Stimulated activated CD4-positive, alpha-beta T cell treated with anti-CD3 and anti-CD28 coated beads, Interleukin-1b, Interleukin-23, amount 100 ng/mL, for 4 hours (primary cell): ENCODE measurements at regions not wholly inside any gene's neighbourhood (a gene's known extent, or its start where the extent isn't known, plus 50 kb on each side); places are given as distances from the start of the nearest gene placed in this dataset.

Experiments
- DNase-seq, 2 donors: peaks; one replicate each; pipeline ENCODE4 v3.0.0-alpha.2; 2020; ENCODE audit warnings: low read depth in 2 of 2

DNA sequence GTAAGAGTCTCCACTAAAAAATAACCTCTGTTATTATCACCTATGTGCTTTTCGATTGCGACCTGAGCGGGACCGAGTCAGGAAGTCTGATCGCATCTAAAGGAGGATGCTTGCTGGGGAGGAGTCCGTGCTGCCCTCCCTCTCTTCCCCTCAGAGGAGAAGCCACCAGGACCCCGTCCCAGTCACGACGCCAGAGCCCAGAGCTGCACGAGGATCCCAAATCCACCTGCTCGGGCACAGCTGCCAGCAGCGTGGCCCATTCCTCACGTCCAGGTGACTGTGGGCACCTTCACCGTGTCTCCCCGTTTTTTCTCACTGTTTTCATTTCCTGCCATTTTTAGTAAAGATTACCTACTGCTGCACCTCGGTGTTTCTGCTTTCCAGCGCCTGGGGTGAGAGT, 390.3 kb downstream of the BRD1 start:
- DNase-seq = no peak

DNA sequence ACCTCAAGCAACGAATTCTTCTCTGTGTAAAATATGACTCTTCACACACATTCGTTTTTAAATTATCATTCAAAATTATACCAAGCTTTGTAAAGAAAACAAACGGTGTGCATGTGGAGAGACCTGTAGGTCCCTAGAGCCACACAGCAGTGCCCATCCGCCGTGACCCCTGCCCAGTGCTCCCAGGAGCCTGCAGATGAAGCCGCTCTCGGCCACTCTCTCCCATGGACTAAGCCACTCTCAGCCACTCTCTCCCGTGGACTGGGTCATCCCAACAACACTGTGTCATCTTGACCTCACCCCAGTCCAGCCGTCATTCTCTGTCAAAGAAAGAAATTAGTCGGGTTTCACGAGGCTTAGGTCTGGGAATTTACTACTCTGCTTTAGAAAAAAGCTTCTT, 391.6 kb downstream of the BRD1 start:
- no peak for DNase-seq

DNA sequence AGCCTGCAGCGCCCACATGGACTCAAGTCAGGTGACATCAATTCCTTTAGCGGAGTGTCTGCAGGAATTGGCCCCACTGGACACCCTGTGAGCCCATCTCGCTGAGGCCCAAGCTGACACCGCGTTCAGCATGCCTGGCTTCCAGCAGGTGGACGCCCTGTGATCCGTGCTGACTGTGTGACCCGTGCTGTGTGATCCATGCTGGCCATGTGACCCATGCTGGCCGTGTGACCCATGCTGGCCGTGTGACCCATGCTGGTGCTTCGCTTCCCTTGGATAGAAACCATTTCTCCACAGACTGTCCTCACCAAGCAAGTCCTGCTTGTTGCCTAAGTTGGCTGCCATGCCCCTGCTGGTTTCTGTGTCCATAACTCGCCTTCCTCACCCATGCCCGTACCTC, 392.1 kb downstream of the BRD1 start:
- no peak for DNase-seq

DNA sequence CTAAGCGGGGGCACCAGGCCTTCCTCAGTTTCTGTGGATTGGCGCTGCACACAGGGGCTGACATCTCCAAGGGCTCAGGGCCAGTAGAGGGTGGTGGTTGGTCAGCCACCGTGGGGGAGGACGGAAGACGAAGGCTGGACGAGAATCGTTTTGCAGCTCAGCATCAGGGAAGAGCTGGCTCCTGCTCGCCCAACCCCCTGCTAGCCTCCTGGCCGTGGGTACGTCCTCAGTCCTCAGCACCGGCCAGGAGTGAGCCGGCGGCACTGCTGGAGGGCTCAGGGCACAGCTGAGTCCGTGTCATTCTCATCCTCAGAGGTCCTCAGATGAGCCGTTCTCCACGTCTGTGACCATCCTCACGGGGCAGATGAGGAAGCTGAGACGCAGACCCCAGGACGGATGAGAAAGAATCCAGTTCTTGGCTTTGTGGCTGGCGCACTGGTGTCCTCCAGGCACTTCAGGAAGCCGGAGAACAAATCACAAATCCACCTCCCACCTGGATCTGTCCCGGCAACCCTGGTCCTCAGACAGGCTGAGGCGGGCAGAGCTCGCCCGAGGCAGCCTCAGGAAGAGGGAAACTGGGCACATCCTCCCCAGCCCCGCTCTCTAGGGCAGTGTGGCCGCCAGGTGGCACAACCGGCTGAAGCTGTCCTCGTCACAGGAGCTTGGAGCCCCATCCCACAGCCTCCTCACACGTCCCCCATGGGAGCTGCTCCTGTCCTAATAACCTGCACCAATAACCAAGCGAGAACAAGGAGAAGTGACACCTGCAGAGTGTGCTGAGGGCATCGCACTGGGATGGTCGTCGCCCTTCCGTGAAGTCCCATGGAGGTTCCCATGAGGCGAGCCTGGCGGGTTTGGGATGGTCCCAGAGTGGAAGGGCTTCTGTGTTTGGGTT, 393.7 kb downstream of the BRD1 start:
- no peak for DNase-seq

DNA sequence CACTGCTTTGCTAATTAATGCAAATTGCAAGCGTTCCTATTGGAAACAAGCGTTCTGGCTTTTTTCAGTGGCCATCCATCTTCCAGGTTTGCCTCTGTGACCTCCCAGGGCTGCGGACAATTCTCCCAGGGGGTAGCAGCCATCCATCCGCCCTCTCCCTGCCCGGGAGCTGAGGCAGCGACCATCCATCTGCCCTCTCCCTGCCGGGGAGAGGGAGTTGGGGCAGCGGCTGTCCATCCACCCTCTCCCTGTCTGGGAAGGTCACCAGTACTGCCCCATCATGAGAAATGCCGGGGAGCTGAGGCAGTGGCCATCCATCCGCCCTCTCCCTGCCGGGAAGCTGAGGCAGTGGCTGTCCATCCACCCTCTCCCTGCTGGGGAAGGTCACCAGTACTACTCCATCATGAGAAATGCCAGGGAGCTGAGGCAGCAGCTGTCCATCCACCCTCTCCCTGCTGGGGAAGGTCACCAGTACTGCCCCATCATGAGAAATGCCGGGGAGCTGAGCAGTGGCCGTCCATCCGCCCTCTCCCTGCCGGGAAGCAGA, 394.7 kb downstream of the BRD1 start:
- DNase-seq = no peak

DNA sequence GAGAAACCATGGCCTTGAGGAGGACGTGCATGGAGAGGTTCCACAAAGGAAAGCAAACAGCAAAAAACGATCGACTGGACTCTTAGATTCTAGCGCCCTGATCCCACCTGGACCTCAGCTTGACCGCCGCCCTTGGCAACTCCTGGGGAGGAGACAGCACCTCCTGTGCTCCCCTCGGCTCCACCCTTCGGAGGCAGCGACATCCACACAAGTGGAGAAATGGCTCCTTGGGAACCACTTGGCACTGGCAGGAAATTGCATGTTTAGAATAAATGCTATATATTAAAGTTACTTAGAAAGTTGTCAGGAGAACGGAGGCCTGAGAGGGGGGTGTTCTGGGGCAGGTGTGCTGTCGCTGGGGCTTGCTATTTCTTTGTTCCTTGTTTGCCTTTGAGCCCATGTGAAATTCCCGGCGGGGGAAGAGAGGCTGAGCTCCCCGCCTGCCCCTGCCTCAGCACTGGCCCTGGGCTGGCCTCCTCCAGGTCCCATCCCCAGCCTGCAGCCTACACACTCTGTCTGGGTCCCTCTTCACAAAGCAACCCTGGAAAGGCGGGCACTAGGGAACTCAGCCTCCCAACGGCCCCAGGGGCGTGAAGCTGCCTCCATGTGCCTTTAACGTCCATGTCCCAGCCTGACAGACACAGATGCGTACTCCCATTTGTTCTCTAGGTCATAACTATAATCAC, 395.3 kb downstream of the BRD1 start:
- DNase-seq = no peak

DNA sequence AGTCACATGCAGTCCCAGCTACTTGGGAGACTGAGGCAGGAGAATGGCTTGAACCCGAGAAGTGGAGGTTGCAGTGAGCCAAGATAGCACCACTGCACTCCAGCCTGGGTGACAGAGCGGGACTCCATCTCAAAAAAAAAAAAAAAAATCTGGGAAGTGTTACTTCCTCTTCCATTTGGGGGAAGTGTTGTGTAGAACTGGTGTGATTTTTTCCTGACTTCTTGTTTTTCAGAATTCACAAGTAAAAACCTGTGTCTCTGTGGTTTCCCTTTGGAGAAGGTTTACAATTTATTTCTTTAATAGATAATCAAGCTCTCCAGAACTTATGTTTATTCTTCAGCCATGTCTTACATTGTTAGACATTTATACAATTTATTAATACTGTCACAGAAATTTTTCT, 396.1 kb downstream of the BRD1 start:
- no peak for DNase-seq

DNA sequence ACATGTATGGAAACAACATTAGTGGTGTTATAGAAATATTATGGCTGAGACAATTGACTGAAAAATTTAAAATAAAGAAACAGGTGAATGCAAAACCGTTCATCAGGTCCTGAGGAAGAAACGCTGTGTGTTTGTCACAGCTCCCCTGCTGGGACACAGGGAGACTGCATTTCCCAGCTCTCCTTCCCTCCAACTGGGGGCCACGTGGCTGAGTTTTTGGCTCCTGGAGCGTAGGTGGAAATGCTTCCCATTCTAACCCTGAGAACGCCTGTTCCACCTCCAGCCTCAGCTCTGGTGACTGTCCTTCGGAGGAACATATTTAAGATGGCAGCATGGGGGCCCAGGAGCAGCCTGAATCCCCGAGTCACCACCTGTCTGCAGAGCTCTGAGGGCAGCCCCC, 398.6 kb downstream of the BRD1 start:
- no peak for DNase-seq

DNA sequence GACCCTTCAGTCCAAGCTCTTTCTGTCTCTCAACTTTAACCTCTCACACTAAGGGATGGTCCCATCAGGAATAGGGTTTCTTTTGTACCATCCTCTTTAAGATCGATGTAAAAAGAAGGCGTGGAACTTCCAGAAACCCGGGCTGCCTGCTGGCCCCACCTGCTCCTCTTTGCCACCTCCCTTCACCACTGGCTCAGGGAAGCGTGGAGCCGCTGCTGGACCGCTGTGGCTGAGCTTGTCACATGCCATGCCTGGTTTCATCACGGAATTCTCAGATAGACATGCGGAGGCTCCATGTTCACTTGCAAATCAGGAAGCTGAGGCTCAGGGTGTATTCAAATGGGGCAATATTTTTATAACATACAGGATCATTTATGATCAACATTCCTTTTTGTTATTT, 399.7 kb downstream of the BRD1 start:
- no peak for DNase-seq

DNA sequence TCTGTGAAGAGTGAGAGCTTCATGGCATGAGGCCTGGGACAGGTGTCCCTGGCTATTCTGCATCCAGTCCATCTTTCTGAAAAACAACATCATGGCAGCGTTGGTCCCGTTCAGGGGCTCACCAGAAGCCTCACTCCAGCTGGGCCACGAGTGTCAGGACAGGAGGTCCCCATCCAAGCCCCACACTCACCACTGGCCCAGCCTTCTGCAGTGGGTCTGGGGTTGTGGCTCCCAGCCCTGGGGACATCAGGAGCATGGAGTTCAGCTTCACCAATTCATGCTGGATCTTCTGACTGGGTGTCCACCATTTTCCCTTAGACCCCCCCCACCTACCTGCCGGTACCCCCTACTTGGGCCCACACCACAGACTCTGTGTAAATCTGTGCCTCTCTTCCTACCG, 400.3 kb downstream of the BRD1 start:
- no peak for DNase-seq

DNA sequence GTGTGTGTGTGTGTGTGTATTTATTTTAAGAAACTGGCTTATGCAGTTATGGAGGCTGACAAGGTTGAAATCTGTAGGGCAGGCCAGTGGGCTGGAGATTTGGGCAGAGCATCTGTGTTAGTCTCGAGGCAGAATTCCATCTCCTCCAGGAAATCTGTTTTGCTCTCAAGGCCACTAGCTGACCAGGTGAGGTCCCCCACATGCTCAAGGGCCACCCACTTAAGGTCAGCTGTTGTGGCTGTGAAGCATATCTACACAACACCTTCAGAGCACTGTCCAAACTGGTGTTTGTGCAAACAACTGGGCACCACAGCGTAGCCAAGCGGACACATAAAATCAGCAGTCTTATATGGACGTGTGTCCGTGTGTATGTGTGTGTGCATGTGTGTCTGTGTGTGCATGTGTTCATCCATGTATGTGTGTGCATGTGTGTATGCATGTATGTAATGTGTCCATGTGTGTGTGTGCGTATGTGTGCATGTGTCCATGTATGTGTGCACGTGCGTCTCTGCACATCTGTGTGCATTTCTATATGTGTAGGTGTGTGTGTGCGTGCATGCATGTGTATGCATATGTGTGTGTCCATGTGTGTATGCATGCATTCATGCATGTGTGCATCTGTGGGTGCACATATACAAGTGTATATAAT, 400.9 kb downstream of the BRD1 start:
- DNase-seq = no peak

DNA sequence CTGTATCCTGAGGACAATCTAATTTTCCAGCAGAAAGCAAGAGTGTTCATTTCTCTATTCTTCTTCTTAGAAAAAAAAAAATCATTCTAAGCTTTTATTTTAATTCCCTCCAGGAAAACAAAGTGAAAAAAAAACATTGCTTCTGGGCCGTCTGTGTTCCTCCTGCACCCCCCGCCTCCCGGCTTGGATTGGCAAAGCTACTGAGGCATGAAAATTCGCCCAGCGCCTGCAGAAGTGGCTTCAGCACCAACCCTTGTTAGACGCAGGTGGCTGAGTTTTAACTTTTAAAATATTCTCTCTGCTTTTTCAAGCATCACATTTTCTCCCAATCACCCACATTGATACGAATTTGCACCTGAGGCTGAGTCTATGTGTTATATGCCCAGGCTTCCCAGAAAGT, 401.6 kb downstream of the BRD1 start:
- DNase-seq = no peak

DNA sequence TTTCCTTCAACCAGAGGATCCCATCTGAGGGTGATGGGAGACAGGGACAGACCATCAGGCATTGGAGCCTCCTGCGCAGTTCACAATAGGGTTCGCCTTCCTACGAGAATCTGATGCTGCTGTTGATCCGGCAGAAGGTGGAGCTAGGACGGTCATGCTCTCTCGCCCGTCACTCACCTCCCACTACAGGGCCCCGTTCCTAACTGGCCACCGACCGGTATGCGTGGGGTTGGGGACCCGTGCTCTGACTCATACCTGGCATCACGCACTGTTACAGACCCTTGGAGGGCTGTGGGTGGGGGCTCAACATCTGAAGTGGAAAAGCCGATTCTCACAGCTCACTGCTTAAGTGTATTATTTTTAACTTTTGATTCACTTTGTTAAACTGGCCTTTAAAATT, 402.3 kb downstream of the BRD1 start:
- no peak for DNase-seq

DNA sequence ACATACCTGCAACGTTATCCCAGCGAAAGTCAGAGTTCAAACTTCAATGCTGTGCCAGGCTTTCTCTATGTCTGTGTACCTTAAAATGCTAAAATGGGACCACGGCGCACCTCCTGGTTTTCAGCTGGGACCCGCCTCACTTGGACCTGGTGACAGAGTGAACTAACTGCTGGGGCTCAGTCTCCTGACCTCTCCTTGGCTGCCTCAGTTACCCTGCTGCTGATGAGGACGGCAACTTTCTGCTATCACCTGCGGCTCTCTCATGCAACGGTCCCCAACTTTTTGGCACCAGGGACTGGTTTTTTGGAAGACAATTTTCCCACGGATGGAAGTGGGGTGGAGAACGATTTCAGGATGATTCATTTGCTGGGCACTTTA, 402.8 kb downstream of the BRD1 start:
- DNase-seq = no peak

DNA sequence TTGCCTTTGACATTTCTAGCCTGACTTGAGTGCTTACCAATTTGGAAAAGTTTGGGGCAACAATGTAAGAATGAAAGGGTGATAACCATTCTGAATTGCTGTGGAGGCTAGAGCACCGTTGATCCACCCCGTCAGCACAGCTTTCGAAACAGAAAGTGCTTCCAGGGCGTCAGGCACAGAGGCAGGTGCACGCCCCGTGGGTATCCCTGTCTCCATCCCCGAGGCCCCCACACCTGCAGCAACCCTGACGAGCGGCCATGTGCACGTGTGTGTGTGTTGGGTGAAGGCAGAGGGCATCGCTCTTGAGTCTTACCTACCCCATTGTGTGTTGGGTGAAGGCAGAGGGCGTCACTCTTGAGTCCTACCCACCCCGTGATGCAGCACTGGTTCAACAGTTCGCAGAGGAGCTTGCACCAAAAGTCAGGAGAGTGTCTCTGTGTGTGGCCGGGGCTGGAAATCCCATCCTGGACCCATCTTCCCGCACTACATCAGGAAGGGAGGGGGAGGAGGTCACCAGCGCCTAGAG, 404.5 kb downstream of the BRD1 start:
- DNase-seq = no peak

DNA sequence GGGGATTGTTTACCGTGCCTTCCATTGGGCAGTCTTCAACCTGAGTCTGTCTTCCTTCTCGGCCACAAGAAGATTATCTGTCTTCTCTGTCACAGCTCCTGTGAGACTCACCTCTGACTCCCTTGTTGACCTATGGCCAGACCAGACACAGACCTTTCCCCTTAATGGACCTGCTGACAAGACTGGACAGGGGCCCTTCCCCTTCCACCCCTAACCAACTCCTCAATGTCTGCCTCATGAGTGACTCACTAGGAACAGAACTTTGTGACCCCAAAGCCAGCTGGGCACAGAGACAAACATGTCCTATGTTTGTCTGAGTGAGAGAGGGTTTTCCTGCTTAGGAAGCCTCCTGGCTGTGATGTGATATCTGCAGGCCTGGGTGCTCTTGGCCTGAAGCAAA, 405.0 kb downstream of the BRD1 start:
- no peak for DNase-seq

DNA sequence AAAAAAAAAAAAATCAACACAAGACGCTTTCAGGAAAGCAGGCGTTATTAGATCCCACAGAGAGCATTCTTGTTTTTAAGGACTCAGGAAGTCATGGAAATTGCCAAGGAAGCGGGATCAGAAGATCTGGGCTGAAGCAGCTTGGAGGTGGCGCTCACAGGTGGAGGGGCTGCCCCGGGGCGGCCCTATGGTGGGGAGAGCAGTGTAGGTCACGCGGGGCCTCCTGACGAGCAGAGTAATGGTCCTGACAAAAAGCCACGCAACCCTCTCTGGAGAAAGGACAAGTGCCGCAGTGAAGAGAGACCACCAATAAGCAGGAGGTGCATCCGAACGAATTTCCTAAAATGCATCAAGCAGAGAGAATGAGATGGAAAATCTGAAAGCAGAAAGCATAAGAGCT, 407.0 kb downstream of the BRD1 start:
- DNase-seq = no peak

DNA sequence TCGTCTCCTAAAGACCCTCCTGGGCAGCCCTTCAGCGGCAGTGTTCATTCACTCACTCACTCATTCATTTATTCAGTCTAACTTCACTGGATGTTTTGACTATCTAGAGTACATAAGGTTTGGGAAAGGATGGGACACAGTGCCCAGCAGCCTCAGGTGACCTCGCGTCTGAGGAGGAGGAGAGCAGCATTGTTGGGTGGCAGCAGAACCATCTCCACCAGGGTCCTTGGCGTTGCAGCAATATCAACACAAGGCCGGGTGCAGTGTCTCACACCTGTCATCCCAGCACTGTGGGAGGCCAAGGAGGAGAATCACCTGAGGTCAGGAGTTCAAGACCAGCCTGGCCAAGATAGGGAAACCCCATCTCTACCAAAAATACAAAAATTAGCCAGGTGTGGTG, 408.0 kb downstream of the BRD1 start:
- DNase-seq = no peak

DNA sequence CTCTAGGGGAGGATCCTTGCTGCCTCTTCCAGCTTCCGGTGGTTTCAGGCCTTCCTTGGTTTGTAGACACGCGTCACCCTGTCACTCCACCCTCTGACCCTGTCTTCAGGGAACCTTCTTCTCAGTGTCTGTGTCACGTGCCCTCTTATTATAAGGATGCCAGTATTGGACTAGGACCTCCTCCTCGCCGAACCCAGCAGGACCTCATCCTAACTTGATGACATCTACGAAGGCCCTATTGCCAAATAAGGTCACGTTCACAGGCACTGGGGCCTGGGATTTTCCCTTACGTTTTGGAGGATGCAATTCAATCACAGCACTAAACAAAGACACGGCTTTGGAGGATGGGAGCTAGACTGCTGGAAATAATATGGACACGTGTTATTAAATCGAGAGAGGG, 408.7 kb downstream of the BRD1 start:
- no peak for DNase-seq

DNA sequence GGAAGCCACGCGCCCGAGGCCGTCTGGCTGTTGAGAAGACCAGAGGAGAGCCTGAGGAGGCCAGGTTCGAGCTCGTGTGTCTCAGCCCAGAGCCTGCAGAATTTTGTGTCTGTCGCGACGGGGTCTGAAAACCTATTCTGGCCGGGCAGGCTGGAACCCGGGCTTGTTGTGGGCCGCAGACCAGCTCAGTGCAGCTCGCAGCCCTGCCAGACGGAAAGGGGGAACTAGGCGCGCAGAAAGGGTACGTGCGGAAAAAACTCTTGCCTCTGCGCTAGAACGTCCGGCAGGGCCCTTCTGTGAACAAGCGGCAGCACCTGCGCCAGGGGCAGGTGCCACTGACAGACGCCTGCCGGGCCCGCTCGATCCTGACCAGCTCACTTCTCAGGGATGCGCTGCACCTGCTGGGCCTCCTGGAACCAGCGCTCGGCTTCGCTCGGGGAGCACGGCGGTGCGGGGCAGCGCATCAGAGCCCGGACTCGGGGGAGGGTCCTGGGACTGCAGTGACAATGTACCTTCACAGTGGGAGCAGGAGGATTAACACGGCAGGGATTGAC, 409.3 kb downstream of the BRD1 start:
- no peak for DNase-seq

DNA sequence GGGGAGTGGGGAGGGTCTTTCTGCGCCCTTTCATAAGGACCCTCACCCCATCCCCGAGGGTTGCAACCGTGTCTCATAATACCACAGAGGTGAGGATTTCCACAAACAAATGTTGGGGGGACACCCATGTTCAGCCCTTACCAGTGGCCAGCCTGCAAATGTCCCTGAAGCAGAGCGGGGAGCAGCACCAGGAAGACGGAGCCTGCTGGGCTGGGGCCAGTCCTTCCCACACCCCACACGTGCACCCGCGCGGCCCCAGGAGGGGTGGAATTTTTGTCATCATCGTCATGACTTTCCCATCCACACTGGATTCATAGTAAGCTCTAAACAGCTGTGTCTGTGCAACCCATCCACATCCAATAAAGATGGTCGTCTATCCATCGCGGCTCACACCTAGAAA, 409.8 kb downstream of the BRD1 start:
- DNase-seq = no peak

DNA sequence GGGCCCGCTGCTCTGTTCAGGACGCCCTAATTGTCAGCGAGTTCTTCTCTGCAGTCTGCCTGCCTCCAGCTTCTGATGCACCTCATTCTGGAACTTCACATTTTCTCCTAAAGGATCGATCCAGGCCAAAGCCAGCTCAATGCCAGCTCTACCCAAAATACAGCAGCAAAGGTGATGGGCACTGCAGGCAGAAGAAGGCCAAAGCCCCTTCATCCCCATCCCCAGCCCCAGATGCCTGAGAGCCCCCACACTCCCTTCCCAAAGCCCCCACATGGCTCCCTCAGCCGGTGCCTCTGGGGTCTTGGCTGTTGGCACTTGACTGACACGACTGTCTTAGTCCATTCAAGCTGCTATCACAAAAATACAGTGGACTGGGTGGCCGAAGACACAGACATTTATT, 410.3 kb downstream of the BRD1 start:
- DNase-seq = no peak
